PC-3 (cell line): ENCODE measurements at regions not wholly inside any gene's neighbourhood (a gene's known extent, or its start where the extent isn't known, plus 50 kb on each side); places are given as distances from the start of the nearest gene placed in this dataset.

ENCODE experiments used
- ATAC-seq: fragments of 200-7000 bp; cut with Tn5 transposase; 2 replicates; pipeline ENCODE4 v1.9.1; 2020; ENCODE audit warnings: mild to moderate bottlenecking, moderate library complexity
- BruUV-seq: library from RNA; stranded (reverse); fragments of 400-500 nt; replicated peaks from 2 replicates; lab custom pipeline; 2021; lab: Mats Ljungman, UMichigan
- CTCF ChIA-PET: fragments of 300-600 bp; sonication (Branson Sonifier 250); formaldehyde crosslinking; loops from one replicate; lab custom pipeline; 2022; ENCODE audit warnings: antibody characterized with exemption; lab: Charles Lee
- POLR2A ChIA-PET: fragments of 300-600 bp; sonication (Branson Sonifier 250); formaldehyde crosslinking; loops from one replicate; lab custom pipeline; 2022; ENCODE audit warnings: antibody characterized with exemption; ENCODE audit not compliant: unreplicated experiment; lab: Charles Lee
- DNase-seq: peaks from one replicate; pipeline ENCODE4 v3.0.0-alpha.2; 2015
- H2AFZ ChIP-seq: fragments of 300-600 bp; sonication (generic); 2 replicates; pipeline ENCODE4 v1.6.0; 2016; ENCODE audit warnings: antibody characterized with exemption, low read length
- H3F3A ChIP-seq: fragments of 300-600 bp; sonication (generic); one replicate; pipeline ENCODE4 v1.6.0; 2017; ENCODE audit warnings: antibody characterized with exemption, low read length, control low read depth, mild to moderate bottlenecking; ENCODE audit not compliant: unreplicated experiment
- H3K27ac ChIP-seq: fragments of 300-600 bp; sonication (generic); 2 replicates; pipeline ENCODE4 v1.5.1; 2016; ENCODE audit warnings: mild to moderate bottlenecking, low read length
- H3K27me3 ChIP-seq: fragments of 300-600 bp; sonication (generic); 2 replicates; pipeline ENCODE4 v1.6.1; 2016; ENCODE audit warnings: low read length, mixed read lengths
- H3K36me3 ChIP-seq: fragments of 300-600 bp; sonication (generic); 2 replicates; pipeline ENCODE4 v1.6.1; 2016; ENCODE audit warnings: low read depth, mixed run types, low read length, mixed read lengths
- H3K4me1 ChIP-seq: fragments of 300-600 bp; sonication (generic); 2 replicates; pipeline ENCODE4 v1.5.1; 2016; ENCODE audit warnings: low read length; ENCODE audit not compliant: insufficient read depth
- H3K4me2 ChIP-seq: fragments of 300-600 bp; sonication (generic); 2 replicates; pipeline ENCODE4 v1.6.0; 2016; ENCODE audit warnings: low read length
- H3K4me3 ChIP-seq: fragments of 300-600 bp; sonication (generic); 2 replicates; pipeline ENCODE4 v1.5.1; 2016; ENCODE audit warnings: mild to moderate bottlenecking, low read length, mixed read lengths
- H3K79me2 ChIP-seq: fragments of 300-600 bp; sonication (generic); 2 replicates; pipeline ENCODE4 v1.6.1; 2017; ENCODE audit warnings: low read length, mixed read lengths
- H3K9ac ChIP-seq: fragments of 300-600 bp; sonication (generic); 2 replicates; pipeline ENCODE4 v1.6.0; 2016; ENCODE audit warnings: mild to moderate bottlenecking, low read length
- H3K9me2 ChIP-seq: fragments of 300-600 bp; sonication (generic); replicated peaks from 2 replicates; pipeline ENCODE4 v1.6.1; 2016; ENCODE audit warnings: mixed run types, low read length, mixed read lengths
- H3K9me3 ChIP-seq: fragments of 300-600 bp; sonication (generic); 2 replicates; pipeline ENCODE4 v1.6.1; 2016; ENCODE audit warnings: low read length, mixed read lengths
- H4K20me1 ChIP-seq: fragments of 300-600 bp; sonication (generic); 2 replicates; pipeline ENCODE4 v1.6.1; 2016; ENCODE audit warnings: low read length, mixed read lengths
- EZH2 ChIP-seq: fragments of 300-600 bp; sonication (generic); IDR thresholded peaks from one replicate; pipeline ENCODE4 v1.6.1; 2017; ENCODE audit warnings: antibody characterized with exemption, mild to moderate bottlenecking, low read length; ENCODE audit not compliant: unreplicated experiment
- EZH2phosphoT487 ChIP-seq: fragments of 300-600 bp; sonication (generic); IDR thresholded peaks from 2 replicates; pipeline ENCODE4 v1.6.1; 2018; ENCODE audit warnings: mild to moderate bottlenecking, antibody characterized with exemption, low read length, borderline replicate concordance
- intact Hi-C: fragments of 100-400 bp; cut with micrococcal nuclease; formaldehyde crosslinking; loops from 2 replicates; pipeline ENCODE4 v1.9.0; 2023
- TF ChIP-seq, protein P1 (sequence below): fragments of 300-600 bp; sonication (generic); conservative IDR thresholded peaks from 2 replicates; pipeline ENCODE4 v1.5.1; 2017; ENCODE audit warnings: antibody characterized with exemption, low read depth, mild to moderate bottlenecking, low read length

- Histone ChIP-seq H3K36me3 (no peaks in the 10 kb centered on the region), H3K9me2 (no peaks in the 10 kb centered on the region), H3K4me1 (no peaks in the 10 kb centered on the region), H3K4me3 (no peak overlapping the region), H3K9ac (no peak overlapping the region), H3K4me2 (no peak overlapping the region), H3K9me3 (no peaks in the 10 kb centered on the region), H3F3A (no peaks in the 10 kb centered on the region), H3K27ac (no peak overlapping the region), H4K20me1 (no peaks in the 10 kb centered on the region), H2AFZ (no peak overlapping the region), H3K79me2 (no peaks in the 10 kb centered on the region), H3K27me3 (no peaks in the 10 kb centered on the region)
- no peak for DNase-seq
- ATAC-seq = no peak
- intact Hi-C loops = no loop called here
- TF ChIP-seq EZH2phosphoT487 (no peak), EZH2 (no peak)
- TF ChIP-seq, protein P1, sequence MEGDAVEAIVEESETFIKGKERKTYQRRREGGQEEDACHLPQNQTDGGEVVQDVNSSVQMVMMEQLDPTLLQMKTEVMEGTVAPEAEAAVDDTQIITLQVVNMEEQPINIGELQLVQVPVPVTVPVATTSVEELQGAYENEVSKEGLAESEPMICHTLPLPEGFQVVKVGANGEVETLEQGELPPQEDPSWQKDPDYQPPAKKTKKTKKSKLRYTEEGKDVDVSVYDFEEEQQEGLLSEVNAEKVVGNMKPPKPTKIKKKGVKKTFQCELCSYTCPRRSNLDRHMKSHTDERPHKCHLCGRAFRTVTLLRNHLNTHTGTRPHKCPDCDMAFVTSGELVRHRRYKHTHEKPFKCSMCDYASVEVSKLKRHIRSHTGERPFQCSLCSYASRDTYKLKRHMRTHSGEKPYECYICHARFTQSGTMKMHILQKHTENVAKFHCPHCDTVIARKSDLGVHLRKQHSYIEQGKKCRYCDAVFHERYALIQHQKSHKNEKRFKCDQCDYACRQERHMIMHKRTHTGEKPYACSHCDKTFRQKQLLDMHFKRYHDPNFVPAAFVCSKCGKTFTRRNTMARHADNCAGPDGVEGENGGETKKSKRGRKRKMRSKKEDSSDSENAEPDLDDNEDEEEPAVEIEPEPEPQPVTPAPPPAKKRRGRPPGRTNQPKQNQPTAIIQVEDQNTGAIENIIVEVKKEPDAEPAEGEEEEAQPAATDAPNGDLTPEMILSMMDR = no peak
- ChIA-PET CTCF (no interaction called here), POLR2A (no interaction called here)
- no TSS peak for BruUV-seq
These were observed 444.6 kb upstream of the PLXNA2 start for GRCh38 chr1:208688656-208689315.

DNA sequence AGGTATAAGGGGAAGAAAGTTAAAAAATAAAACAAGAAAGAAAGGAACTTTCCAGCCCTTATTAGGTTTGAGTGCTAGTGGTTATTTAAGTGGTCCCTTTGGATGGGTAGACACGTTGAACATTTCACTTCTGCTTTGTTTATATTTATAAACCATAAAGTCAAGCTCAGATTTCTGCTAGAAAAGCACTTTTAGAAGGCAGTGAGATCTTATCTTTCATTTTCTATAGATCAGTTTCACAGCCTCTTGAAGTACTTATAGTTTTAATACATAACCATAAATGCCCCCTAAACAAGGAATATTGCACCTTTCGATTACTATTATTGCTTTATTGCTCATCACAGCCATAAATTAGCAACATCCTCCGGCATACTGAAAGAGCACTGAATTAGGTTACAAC, 446.8 kb upstream of the PLXNA2 start:
- no peaks in the 10 kb centered on the region for H4K20me1 ChIP-seq
- intact Hi-C loops = no loop called here
- no peak for ATAC-seq
- ChIA-PET POLR2A (no interaction called here), CTCF (no interaction called here)
- H3K9me3 ChIP-seq = no peaks in the 10 kb centered on the region
- H3K9me2 ChIP-seq = no peaks in the 10 kb centered on the region
- H3K27ac ChIP-seq = no peak overlapping the region
- H3K4me1 ChIP-seq = no peaks in the 10 kb centered on the region
- no peaks in the 10 kb centered on the region for H3F3A ChIP-seq
- H3K36me3 ChIP-seq = no peaks in the 10 kb centered on the region
- H2AFZ ChIP-seq = no peak overlapping the region
- no peak overlapping the region for H3K4me2 ChIP-seq
- H3K79me2 ChIP-seq = no peaks in the 10 kb centered on the region
- no peak overlapping the region for H3K4me3 ChIP-seq
- no peak overlapping the region for H3K9ac ChIP-seq
- no peaks in the 10 kb centered on the region for H3K27me3 ChIP-seq
- DNase-seq = no peak
- BruUV-seq = no TSS peak
- TF ChIP-seq EZH2phosphoT487 (no peak), EZH2 (no peak)
- TF ChIP-seq, protein P1 = no peak

- DNase-seq (no peak), ATAC-seq (no peak)
- TF ChIP-seq EZH2phosphoT487 = no peak
- TF ChIP-seq, protein P1 = no peak
- no peak for TF ChIP-seq EZH2
- Histone ChIP-seq H3K9ac (no peak overlapping the region), H3K79me2 (no peaks in the 10 kb centered on the region), H3K4me1 (no peaks in the 10 kb centered on the region), H3K27ac (no peak overlapping the region), H3F3A (no peaks in the 10 kb centered on the region), H3K36me3 (no peaks in the 10 kb centered on the region), H3K4me3 (no peak overlapping the region), H4K20me1 (no peaks in the 10 kb centered on the region), H3K27me3 (no peaks in the 10 kb centered on the region), H3K4me2 (no peak overlapping the region), H3K9me2 (no peaks in the 10 kb centered on the region), H2AFZ (no peak overlapping the region), H3K9me3 (no peaks in the 10 kb centered on the region)
- intact Hi-C loops = no loop called here
- ChIA-PET CTCF (no interaction called here), POLR2A (interaction anchor here (0.5 kb wide), 1 partner anchor 67 kb away, joined by 3 read pairs; no protein-coding TSS in a partner anchor)
- BruUV-seq = no TSS peak
These were observed 465.8 kb upstream of the PLXNA2 start for GRCh38 chr1:208709981-208710380.
